G401.6 (cell line): ENCODE measurements at regions not wholly inside any gene's neighbourhood (a gene's known extent, or its start where the extent isn't known, plus 50 kb on each side); places are given as distances from the start of the nearest gene placed in this dataset.

Source experiments
- FAIRE-seq: peaks from 2 replicates; lab custom pipeline; 2012; peaks lifted over from hg19 to GRCh38; lab: Jason Lieb, UNC

DNA sequence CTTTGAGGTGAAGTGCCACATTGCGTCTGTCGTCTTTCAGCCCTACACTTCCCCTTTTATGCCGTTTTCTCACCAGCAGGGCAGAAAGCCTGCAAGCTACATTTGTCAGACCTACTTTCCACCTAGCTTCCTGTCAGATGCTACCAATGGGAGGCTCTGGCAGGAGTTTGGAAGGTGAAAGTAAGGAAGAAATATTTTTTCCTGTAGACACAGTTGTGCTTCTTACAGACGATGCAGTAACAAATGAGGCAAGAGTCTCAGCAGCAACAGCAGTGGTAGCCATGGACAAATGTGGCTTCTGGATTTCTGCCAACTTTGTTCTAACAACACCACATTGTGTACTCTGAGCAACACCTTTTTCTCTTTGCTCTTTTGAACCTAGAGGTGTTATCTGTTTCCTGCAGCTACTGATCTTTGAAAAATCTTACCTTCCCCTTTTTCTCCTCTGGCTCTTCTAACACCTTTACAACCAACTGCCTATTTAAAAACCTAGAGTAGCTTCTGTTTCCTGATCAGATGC is 70.6 kb upstream of the STT3B start:
- no peak for FAIRE-seq

DNA sequence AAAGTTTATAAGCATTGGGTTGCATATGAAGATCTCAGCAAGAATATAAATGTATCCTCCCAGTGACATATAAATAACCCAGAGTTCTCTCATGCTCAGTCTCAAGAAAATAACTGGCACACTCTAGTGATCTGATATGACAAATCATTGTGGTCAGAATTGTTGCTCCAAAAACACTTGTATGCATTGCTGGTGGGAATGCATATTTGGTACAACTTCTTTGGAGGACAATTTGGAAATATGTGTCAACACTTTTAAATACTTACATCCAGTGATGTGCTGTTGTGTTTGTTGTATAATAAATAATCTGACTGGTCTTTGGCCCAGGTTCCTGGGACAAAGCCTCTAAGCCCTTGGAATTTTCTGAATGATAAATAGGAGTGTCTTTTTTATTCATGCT is 66.7 kb upstream of the STT3B start:
- no peak for FAIRE-seq

DNA sequence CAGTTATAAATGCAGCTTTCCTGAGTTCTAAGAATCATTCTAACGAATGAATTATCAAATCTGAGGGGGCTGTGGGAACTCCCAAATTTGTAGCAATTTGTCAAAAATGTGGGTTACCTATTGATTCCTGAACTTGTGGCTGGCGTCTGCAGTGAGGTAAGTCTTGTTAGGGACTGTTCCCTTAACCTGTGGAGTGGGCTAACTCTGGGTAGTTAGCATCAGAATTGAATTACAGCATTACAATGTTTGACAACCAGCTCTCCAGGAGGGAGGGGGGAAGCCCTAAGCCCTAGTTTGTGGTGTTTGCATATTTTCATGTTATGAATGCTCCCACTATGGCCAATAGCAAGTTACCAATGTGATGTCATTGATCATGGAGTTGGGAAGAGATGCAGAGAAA is 65.9 kb upstream of the STT3B start:
- FAIRE-seq, result no peak

DNA sequence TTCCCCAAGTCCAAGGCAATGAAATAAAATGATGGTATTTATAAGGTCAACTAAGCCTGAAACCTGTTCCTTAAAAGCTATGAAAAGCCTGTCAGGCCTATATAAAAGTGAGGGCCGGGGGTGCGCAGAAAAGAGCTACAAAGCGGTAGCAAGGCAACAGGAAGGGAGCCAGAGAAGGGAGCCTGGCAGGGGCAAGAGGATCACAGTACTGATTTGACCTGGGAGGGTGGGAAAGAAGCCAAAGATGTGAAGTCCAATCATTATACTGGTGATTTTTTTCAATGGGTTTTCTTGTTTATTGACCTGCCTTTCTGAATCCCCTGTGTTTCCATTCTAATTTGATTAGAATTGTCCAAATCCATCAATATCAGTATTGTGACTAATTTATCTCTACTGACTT is 64.3 kb upstream of the STT3B start:
- no peak for FAIRE-seq

DNA sequence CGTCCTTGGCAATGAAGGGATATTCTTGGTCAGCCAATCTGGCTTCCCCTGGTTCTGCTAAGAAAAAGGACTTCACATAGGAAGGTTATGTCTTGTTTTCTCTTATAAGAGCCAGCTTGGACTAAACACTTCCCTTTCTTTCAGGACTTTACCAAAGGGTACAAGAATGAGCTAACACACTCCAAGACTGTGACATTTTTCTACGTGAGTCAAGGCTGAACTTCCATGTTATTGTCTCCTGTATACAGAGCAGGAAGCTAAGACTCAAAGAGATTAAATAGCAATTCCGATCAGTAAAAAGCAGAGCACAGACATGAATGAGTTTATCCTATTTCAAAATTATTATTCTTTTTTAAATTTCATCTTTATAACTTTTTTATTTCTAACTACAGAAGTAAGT is 63.3 kb upstream of the STT3B start:
- no peak for FAIRE-seq

DNA sequence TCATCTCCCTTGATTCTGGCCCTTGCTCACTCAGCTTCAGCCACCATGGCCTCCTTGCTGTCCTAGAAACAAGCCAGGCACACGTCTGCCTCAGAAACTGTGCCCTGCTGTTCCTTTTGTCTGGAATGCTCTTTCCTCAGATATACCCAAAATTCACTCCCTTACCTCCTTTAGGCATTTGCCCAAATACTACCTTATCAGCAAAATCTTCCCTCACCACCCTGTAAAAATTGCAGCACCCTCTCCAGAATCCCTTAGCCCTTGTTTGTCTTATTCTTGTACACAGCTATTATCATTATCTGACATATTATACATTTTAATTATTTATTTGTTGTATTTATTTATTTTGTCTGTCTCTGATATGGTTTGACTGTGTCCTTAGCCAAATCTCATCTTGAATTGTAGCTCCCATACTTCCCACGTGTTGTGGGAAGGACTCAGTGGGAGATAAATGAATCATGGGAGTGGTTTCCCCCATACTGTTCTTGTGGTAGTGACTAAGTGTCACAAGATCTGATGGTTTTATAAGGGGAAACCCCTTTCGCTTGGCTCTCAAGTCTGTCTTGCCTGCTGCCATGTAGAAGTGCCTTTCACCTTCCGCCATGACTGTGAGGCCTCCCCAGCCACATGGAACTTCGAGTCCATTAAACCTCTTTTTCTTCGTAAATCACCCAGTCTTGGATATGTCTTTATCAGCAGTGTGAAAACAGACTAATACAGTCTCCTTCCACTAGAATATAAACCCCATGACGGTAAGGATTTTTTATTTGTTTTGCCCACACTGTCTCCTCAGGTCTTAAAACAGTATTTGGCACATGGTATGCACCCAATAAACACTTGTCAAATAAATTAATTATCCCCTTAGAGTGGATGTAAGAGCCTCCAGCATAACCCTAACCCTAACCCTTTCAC is 60.0 kb upstream of the STT3B start:
- no peak for FAIRE-seq

- no peak for FAIRE-seq
These were observed 56.5 kb upstream of the STT3B start for GRCh38 chr3:31476209-31476608.

GRCh38 chr3:31479431-31479830 is 53.3 kb upstream of the STT3B start:
- FAIRE-seq, result no peak

- FAIRE-seq, result no peak
These were observed 51.0 kb upstream of the STT3B start for GRCh38 chr3:31481697-31482096.

DNA sequence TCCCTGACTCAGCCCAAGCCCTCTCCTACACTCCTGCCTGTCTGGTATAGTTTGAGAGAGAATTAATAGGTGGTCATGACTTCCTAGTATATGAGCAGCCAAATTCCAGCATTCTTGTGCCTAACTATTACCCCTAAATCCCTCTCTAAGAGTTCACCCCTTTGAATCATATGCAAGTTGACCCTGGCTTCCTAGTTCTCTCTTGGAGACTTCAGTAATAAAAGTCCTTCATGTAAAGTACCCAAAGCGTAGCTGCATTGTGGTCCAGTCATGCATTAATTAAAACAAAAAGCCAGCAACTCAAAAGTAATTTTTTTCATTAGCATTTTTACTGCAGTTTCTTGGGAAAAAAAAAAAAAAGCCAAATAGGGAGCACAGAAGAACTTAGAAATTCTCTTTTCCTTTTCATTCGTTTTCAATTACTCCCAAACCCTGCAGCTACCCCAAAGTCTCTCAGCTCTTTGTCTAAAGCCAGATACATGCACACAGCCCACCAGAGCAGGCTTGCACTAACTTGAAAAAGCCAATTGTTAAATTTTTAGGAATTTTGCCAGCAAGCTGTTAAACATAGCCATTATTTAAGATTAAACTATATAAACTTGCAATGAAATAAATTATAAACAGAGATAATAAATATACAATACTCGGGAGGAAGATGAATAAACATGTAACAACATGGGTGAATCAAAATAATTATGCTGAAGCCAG is 50.1 kb upstream of the STT3B start:
- no peak for FAIRE-seq
